C4-2B (cell line): ENCODE measurements at regions not wholly inside any gene's neighbourhood (a gene's known extent, or its start where the extent isn't known, plus 50 kb on each side); places are given as distances from the start of the nearest gene placed in this dataset.

Source experiments
- H3K27ac ChIP-seq: fragments of 450-650 bp; 2 replicates; pipeline ENCODE4 v1.5.1; 2017
- CTCF ChIP-seq: fragments of 450-650 bp; conservative IDR thresholded peaks from 2 replicates; pipeline ENCODE4 v1.5.1; 2017; ENCODE audit warnings: mild to moderate bottlenecking
- ZFX ChIP-seq: fragments of 450-650 bp; IDR thresholded peaks from 2 replicates; pipeline ENCODE4 v1.6.1; 2017

GRCh38 chr6:76420094-76420493 lies 347.6 kb upstream of the IMPG1 start:
- no peak overlapping the region for H3K27ac ChIP-seq
- TF ChIP-seq CTCF = no peak
- TF ChIP-seq ZFX = no peak

GRCh38 chr6:76418560-76419223 lies 346.2 kb upstream of the IMPG1 start:
- peak overlapping the region; percentile 94; the same call in 1 of the 2 replicates for H3K27ac ChIP-seq
- TF ChIP-seq CTCF (no peak; the same call in none of the 2 replicates), ZFX (no peak)

GRCh38 chr6:76416821-76417605 lies 344.6 kb upstream of the IMPG1 start:
- TF ChIP-seq CTCF = no peak
- TF ChIP-seq ZFX = no peak
- peak overlapping the region; percentile 94 for H3K27ac ChIP-seq

- TF ChIP-seq ZFX (no peak), CTCF (no peak)
- no peak overlapping the region for H3K27ac ChIP-seq
Measured at GRCh38 chr6:76403064-76403463, 330.6 kb upstream of the IMPG1 start.

GRCh38 chr6:76397966-76398365 lies 325.5 kb upstream of the IMPG1 start:
- no peak overlapping the region for H3K27ac ChIP-seq
- no peak for TF ChIP-seq CTCF
- no peak for TF ChIP-seq ZFX

GRCh38 chr6:76382201-76382600 lies 309.7 kb upstream of the IMPG1 start:
- H3K27ac ChIP-seq = no peak overlapping the region
- TF ChIP-seq ZFX = no peak
- no peak for TF ChIP-seq CTCF

GRCh38 chr6:76381612-76382011 lies 309.1 kb upstream of the IMPG1 start:
- TF ChIP-seq CTCF (no peak), ZFX (no peak)
- no peak overlapping the region for H3K27ac ChIP-seq
